ENCODE measurements at regions not wholly inside any gene's neighbourhood (a gene's known extent, or its start where the extent isn't known, plus 50 kb on each side); places are given as distances from the start of the nearest gene placed in this dataset.
"Not testable (repeated sequence)": the region's sequence is repeated elsewhere in the genome, so short reads cannot be mapped to it uniquely, and the experiment has no call there.

GRCh38 chr1:30000266-30000665, 723.1 kb downstream of the MATN1 start:
- Histone ChIP-seq H3K4me3 (no peak overlapping the region), H3K9me3 (no peaks in the 10 kb centered on the region), H3K4me1 (ENCODE audit: low read depth) (no peaks in the 10 kb centered on the region), H3K36me3 (ENCODE audit: low read depth) (no peaks in the 10 kb centered on the region)
- no peak for TF ChIP-seq CTCF (IDR thresholded peaks at IDR 0.05)
- no peak for DNase-seq
- intact Hi-C loops (cut with DNase I, micrococcal nuclease), result no loop called here
- no peak for ATAC-seq

GRCh38 chr1:29999595-29999994, 723.8 kb downstream of the MATN1 start:
- no peak for TF ChIP-seq CTCF (IDR thresholded peaks at IDR 0.05)
- no peaks in the 10 kb centered on the region for H3K36me3 ChIP-seq (ENCODE audit: low read depth)
- no peak overlapping the region for H3K4me3 ChIP-seq
- H3K4me1 ChIP-seq (ENCODE audit: low read depth), result no peaks in the 10 kb centered on the region
- ATAC-seq (no peak), DNase-seq (no peak)
- no peaks in the 10 kb centered on the region for H3K9me3 ChIP-seq
- intact Hi-C loops (cut with DNase I, micrococcal nuclease), result no loop called here

GRCh38 chr1:29998686-29999085, 724.7 kb downstream of the MATN1 start:
- H3K9me3 ChIP-seq, result peaks cover 7% of the 10 kb centered on the region
- no peaks in the 10 kb centered on the region for H3K4me1 ChIP-seq (ENCODE audit: low read depth)
- DNase-seq (no peak), ATAC-seq (no peak)
- no peak for TF ChIP-seq CTCF (IDR thresholded peaks at IDR 0.05)
- H3K36me3 ChIP-seq (ENCODE audit: low read depth), result no peaks in the 10 kb centered on the region
- H3K4me3 ChIP-seq, result no peak overlapping the region
- intact Hi-C loops (cut with DNase I, micrococcal nuclease), result no loop called here

- ATAC-seq; DNase-seq; intact Hi-C loops (cut with DNase I, micrococcal nuclease); H3K4me1 ChIP-seq (ENCODE audit: low read depth); H3K36me3 ChIP-seq (ENCODE audit: low read depth); H3K4me3 ChIP-seq: not testable (repeated sequence)
- H3K9me3 ChIP-seq, result peaks cover 10% of the 10 kb centered on the region
These were observed 725.6 kb downstream of the MATN1 start for GRCh38 chr1:29997818-29998217.

GRCh38 chr1:29993950-29994349, 729.4 kb downstream of the MATN1 start:
- H3K36me3 ChIP-seq (ENCODE audit: low read depth), result no peaks in the 10 kb centered on the region
- intact Hi-C loops (cut with DNase I, micrococcal nuclease), result no loop called here
- no peak for ATAC-seq
- no peak overlapping the region for H3K4me3 ChIP-seq
- H3K4me1 ChIP-seq (ENCODE audit: low read depth), result no peaks in the 10 kb centered on the region
- DNase-seq, result no peak
- peaks cover 10% of the 10 kb centered on the region for H3K9me3 ChIP-seq
- no peak for TF ChIP-seq CTCF (IDR thresholded peaks at IDR 0.05)

- H3K9me3 ChIP-seq, result peaks cover 10% of the 10 kb centered on the region
- TF ChIP-seq CTCF (IDR thresholded peaks at IDR 0.05), result no peak
- ATAC-seq (no peak), DNase-seq (no peak)
- H3K36me3 ChIP-seq (ENCODE audit: low read depth), result no peaks in the 10 kb centered on the region
- intact Hi-C loops (cut with DNase I, micrococcal nuclease), result no loop called here
- H3K4me1 ChIP-seq (ENCODE audit: low read depth), result no peaks in the 10 kb centered on the region
- no peak overlapping the region for H3K4me3 ChIP-seq
These were observed 731.6 kb downstream of the MATN1 start for GRCh38 chr1:29991815-29992214.

Measured in mucosa of descending colon (tissue), 3 donors.